Activated naive CD8-positive, alpha-beta T cell treated with anti-CD3 and anti-CD28 coated beads for 36 hours (primary cell): ENCODE measurements at regions not wholly inside any gene's neighbourhood (a gene's known extent, or its start where the extent isn't known, plus 50 kb on each side); places are given as distances from the start of the nearest gene placed in this dataset.

Experiments
- DNase-seq: peaks from one replicate; pipeline ENCODE4 v3.0.0; 2021
- H3K27ac Mint-ChIP-seq: one replicate; pipeline ENCODE4 v1.8.0; 2022; ENCODE audit warnings: mild to moderate bottlenecking, moderate library complexity, mixed read lengths
- H3K27me3 Mint-ChIP-seq: one replicate; pipeline ENCODE4 v1.8.0; 2022; ENCODE audit warnings: mild to moderate bottlenecking, mixed read lengths
- H3K36me3 Mint-ChIP-seq: one replicate; pipeline ENCODE4 v1.8.0; 2021; ENCODE audit warnings: mild to moderate bottlenecking, mixed read lengths
- H3K4me1 Mint-ChIP-seq: one replicate; pipeline ENCODE4 v1.8.0; 2021; ENCODE audit warnings: mixed read lengths
- H3K4me3 Mint-ChIP-seq: one replicate; pipeline ENCODE4 v1.8.0; 2022; ENCODE audit warnings: mild to moderate bottlenecking, moderate library complexity, mixed read lengths
- H3K9me3 Mint-ChIP-seq: one replicate; pipeline ENCODE4 v1.8.0; 2022; ENCODE audit warnings: mixed read lengths

DNA sequence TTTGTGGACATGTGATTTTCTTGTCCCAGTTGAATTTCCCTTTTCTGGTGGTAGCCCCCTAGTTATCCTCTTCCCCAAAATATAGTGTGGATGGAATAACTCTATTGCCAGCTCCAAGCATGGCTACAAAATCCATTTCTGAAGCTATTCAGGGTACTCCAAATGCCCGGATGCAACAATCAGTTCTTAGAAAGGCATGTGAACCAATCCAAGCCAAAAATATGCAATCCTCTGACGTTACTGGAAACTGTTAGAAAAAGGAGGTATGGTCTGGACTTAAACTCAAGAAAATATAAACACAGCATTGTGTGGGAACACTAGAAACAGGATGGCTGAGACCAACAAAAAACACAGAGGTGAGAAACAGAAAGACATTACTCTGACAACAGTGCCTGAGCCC, 347.0 kb downstream of the GPAM start:
- DNase-seq = no peak
- Mint-ChIP-seq H3K9me3 (no peaks in the 10 kb centered on the region), H3K4me1 (no peaks in the 10 kb centered on the region), H3K27ac (no peak overlapping the region), H3K27me3 (no peaks in the 10 kb centered on the region), H3K4me3 (no peak overlapping the region), H3K36me3 (no peaks in the 10 kb centered on the region)

- Mint-ChIP-seq H3K27ac (no peak overlapping the region), H3K27me3 (no peaks in the 10 kb centered on the region), H3K4me3 (no peak overlapping the region), H3K4me1 (no peaks in the 10 kb centered on the region), H3K9me3 (no peaks in the 10 kb centered on the region), H3K36me3 (no peaks in the 10 kb centered on the region)
- DNase-seq = no peak
Measured at GRCh38 chr10:111837086-111837485, 346.5 kb downstream of the GPAM start.

- Mint-ChIP-seq H3K36me3 (no peaks in the 10 kb centered on the region), H3K9me3 (no peaks in the 10 kb centered on the region), H3K4me3 (no peak overlapping the region), H3K4me1 (no peaks in the 10 kb centered on the region), H3K27ac (no peak overlapping the region), H3K27me3 (no peaks in the 10 kb centered on the region)
- DNase-seq = no peak
Measured at GRCh38 chr10:111837985-111838384, 345.6 kb downstream of the GPAM start.

GRCh38 chr10:111840546-111840945, 343.0 kb downstream of the GPAM start:
- no peak for DNase-seq
- H3K9me3 Mint-ChIP-seq = no peaks in the 10 kb centered on the region

DNA sequence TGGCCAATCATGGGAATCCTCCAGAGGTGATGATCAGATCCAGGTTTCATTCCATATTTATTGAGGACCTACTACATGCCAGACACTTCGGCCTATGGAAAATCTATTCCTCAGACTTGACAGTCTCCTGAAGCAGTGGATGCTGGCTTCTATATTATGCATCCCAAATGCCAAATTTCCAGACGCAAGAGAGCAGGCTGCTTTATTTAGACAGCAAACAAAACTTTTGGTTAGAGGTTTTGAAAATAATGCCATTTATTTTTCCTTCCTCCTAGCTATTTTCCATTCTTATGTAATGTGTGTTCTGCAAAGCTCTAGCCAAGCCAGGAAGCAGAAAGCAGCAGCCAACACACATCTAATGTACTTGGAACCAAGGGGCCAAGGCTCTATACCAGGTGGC, 330.8 kb downstream of the GPAM start:
- peaks cover 5% of the 10 kb centered on the region for H3K9me3 Mint-ChIP-seq
- no peak overlapping the region for H3K27ac Mint-ChIP-seq
- H3K36me3 Mint-ChIP-seq = no peaks in the 10 kb centered on the region
- DNase-seq = no peak
- no peak overlapping the region for H3K4me3 Mint-ChIP-seq
- no peaks in the 10 kb centered on the region for H3K4me1 Mint-ChIP-seq
- no peaks in the 10 kb centered on the region for H3K27me3 Mint-ChIP-seq

More at GRCh38 chr10:111840546-111840945, 343.0 kb downstream of the GPAM start:
- H3K4me1 Mint-ChIP-seq = no peaks in the 10 kb centered on the region
- no peak overlapping the region for H3K4me3 Mint-ChIP-seq
- no peaks in the 10 kb centered on the region for H3K27me3 Mint-ChIP-seq
- no peak overlapping the region for H3K27ac Mint-ChIP-seq
- H3K36me3 Mint-ChIP-seq = no peaks in the 10 kb centered on the region

GRCh38 chr10:111856631-111857030, 326.9 kb downstream of the GPAM start:
- H3K27me3 Mint-ChIP-seq = no peaks in the 10 kb centered on the region
- no peak overlapping the region for H3K4me3 Mint-ChIP-seq
- no peak for DNase-seq

GRCh38 chr10:111865550-111865949, 318.0 kb downstream of the GPAM start:
- Mint-ChIP-seq H3K27ac (no peak overlapping the region), H3K4me1 (no peaks in the 10 kb centered on the region), H3K9me3 (no peaks in the 10 kb centered on the region), H3K36me3 (no peaks in the 10 kb centered on the region), H3K27me3 (no peaks in the 10 kb centered on the region), H3K4me3 (no peak overlapping the region)
- no peak for DNase-seq

More at GRCh38 chr10:111856631-111857030, 326.9 kb downstream of the GPAM start:
- no peak overlapping the region for H3K27ac Mint-ChIP-seq
- no peaks in the 10 kb centered on the region for H3K36me3 Mint-ChIP-seq
- H3K9me3 Mint-ChIP-seq = no peaks in the 10 kb centered on the region
- H3K4me1 Mint-ChIP-seq = no peaks in the 10 kb centered on the region

- no peaks in the 10 kb centered on the region for H3K36me3 Mint-ChIP-seq
- no peaks in the 10 kb centered on the region for H3K4me1 Mint-ChIP-seq
- no peak overlapping the region for H3K27ac Mint-ChIP-seq
- DNase-seq = no peak
- no peak overlapping the region for H3K4me3 Mint-ChIP-seq
- H3K27me3 Mint-ChIP-seq = peaks cover 3% of the 10 kb centered on the region
- no peaks in the 10 kb centered on the region for H3K9me3 Mint-ChIP-seq
Measured at GRCh38 chr10:111871458-111871857, 312.1 kb downstream of the GPAM start.

GRCh38 chr10:111872591-111872990, 311.0 kb downstream of the GPAM start:
- H3K9me3 Mint-ChIP-seq = peaks cover 4% of the 10 kb centered on the region
- DNase-seq = no peak
- no peaks in the 10 kb centered on the region for H3K4me1 Mint-ChIP-seq
- no peaks in the 10 kb centered on the region for H3K36me3 Mint-ChIP-seq
- no peak overlapping the region for H3K27ac Mint-ChIP-seq
- H3K27me3 Mint-ChIP-seq = peaks cover 3% of the 10 kb centered on the region
- H3K4me3 Mint-ChIP-seq = no peak overlapping the region

DNA sequence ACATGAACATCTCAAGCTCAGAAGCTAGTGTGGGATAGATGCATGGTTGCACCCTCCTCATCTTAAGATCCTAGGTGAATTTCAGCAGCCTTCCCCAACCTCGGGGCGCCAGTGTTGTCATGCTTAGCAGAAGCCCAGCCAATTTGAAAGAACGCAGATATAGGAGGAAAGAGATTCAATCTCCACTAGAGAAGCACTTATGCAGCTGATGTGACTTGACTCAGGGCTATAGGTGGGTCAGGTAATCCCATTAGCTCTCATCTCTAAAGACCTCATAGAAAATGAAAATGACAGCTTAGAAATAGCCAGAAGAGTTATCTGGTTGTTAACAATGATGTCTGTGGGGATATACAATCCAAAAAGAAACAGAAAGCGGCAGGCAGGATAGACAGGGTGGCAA, 310.5 kb downstream of the GPAM start:
- no peak overlapping the region for H3K4me3 Mint-ChIP-seq
- no peaks in the 10 kb centered on the region for H3K36me3 Mint-ChIP-seq
- DNase-seq = no peak
- H3K4me1 Mint-ChIP-seq = no peaks in the 10 kb centered on the region
- peaks cover 5% of the 10 kb centered on the region for H3K9me3 Mint-ChIP-seq
- H3K27ac Mint-ChIP-seq = no peak overlapping the region
- H3K27me3 Mint-ChIP-seq = peaks cover 3% of the 10 kb centered on the region

- H3K27me3 Mint-ChIP-seq = peaks cover 3% of the 10 kb centered on the region
- no peak for DNase-seq
- no peaks in the 10 kb centered on the region for H3K36me3 Mint-ChIP-seq
- no peak overlapping the region for H3K27ac Mint-ChIP-seq
- no peak overlapping the region for H3K4me3 Mint-ChIP-seq
- H3K4me1 Mint-ChIP-seq = no peaks in the 10 kb centered on the region
- peaks cover 6% of the 10 kb centered on the region for H3K9me3 Mint-ChIP-seq
Measured at GRCh38 chr10:111873621-111874135, 309.9 kb downstream of the GPAM start.

DNA sequence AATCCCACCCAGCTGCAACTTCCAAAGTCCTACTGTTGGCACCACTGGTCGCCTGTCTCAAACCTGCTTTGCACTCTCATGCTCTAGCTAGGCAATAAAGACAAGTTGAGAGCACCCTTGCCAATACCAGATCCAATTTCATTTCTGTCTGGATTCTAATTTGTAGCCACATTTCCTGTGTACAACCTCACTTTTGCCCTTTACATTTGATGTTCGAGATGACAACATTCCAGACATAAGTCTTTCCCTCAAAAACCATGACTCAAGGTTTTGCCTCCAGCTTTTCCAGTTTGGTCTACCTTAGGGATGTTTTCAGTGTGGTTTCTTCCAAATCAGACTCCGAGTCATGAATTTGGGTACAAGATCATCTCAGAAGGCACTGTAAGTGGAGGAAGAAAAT, 309.0 kb downstream of the GPAM start:
- Mint-ChIP-seq H3K27me3 (peaks cover 3% of the 10 kb centered on the region), H3K36me3 (no peaks in the 10 kb centered on the region), H3K27ac (no peak overlapping the region), H3K4me1 (no peaks in the 10 kb centered on the region), H3K4me3 (no peak overlapping the region), H3K9me3 (peaks cover 6% of the 10 kb centered on the region)
- DNase-seq = no peak

DNA sequence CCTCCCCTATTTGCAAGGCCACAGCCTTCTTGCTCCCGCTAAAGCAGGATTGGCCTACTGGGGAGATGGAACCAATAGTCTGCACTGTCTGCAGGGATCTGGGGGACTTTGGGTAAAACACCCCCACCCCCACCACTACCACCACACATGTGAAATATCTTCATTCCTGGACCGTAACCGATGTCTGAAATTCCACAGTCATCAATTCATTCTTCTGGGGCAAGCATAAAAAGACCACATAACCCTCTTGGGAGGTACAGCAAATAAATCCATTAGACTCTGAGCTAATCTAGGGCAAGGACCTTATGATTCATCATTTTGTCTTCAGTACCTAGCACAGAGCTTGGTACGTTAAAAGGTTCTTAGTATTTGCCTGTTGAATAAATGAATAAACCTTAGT, 307.8 kb downstream of the GPAM start:
- DNase-seq = no peak
- Mint-ChIP-seq H3K27me3 (peaks cover 3% of the 10 kb centered on the region), H3K4me3 (no peak overlapping the region), H3K4me1 (no peaks in the 10 kb centered on the region), H3K36me3 (no peaks in the 10 kb centered on the region), H3K9me3 (peaks cover 6% of the 10 kb centered on the region), H3K27ac (no peak overlapping the region)

GRCh38 chr10:111877258-111877657, 306.3 kb downstream of the GPAM start:
- Mint-ChIP-seq H3K9me3 (peaks cover 6% of the 10 kb centered on the region), H3K27ac (no peak overlapping the region), H3K27me3 (no peaks in the 10 kb centered on the region), H3K4me1 (no peaks in the 10 kb centered on the region), H3K36me3 (no peaks in the 10 kb centered on the region), H3K4me3 (no peak overlapping the region)
- no peak for DNase-seq

GRCh38 chr10:111879969-111880368, 303.6 kb downstream of the GPAM start:
- H3K27ac Mint-ChIP-seq = no peak overlapping the region

GRCh38 chr10:111885046-111885445, 298.5 kb downstream of the GPAM start:
- DNase-seq = no peak
- Mint-ChIP-seq H3K36me3 (no peaks in the 10 kb centered on the region), H3K27ac (no peak overlapping the region), H3K4me3 (no peak overlapping the region), H3K9me3 (peaks cover 6% of the 10 kb centered on the region), H3K27me3 (peaks cover 7% of the 10 kb centered on the region), H3K4me1 (no peaks in the 10 kb centered on the region)

More at GRCh38 chr10:111879969-111880368, 303.6 kb downstream of the GPAM start:
- peaks cover 6% of the 10 kb centered on the region for H3K9me3 Mint-ChIP-seq
- DNase-seq = no peak
- H3K27me3 Mint-ChIP-seq = no peaks in the 10 kb centered on the region
- H3K4me3 Mint-ChIP-seq = no peak overlapping the region
- H3K4me1 Mint-ChIP-seq = no peaks in the 10 kb centered on the region
- no peaks in the 10 kb centered on the region for H3K36me3 Mint-ChIP-seq

- Mint-ChIP-seq H3K4me1 (no peaks in the 10 kb centered on the region), H3K4me3 (no peak overlapping the region), H3K27ac (no peak overlapping the region), H3K27me3 (peaks cover 7% of the 10 kb centered on the region), H3K9me3 (peaks cover 6% of the 10 kb centered on the region), H3K36me3 (no peaks in the 10 kb centered on the region)
- DNase-seq = no peak
Measured at GRCh38 chr10:111885919-111886318, 297.6 kb downstream of the GPAM start.
